Transverse colon (tissue), 4 donors: ENCODE measurements at regions not wholly inside any gene's neighbourhood (a gene's known extent, or its start where the extent isn't known, plus 50 kb on each side); places are given as distances from the start of the nearest gene placed in this dataset.

ENCODE experiments used
- EP300 ChIP-seq: sonication (generic); formaldehyde crosslinking; IDR thresholded peaks from one replicate; pipeline ENCODE4 v1.6.1; 2017; ENCODE audit warnings: antibody characterized with exemption, low read depth
- POLR2A ChIP-seq: fragments of 450-650 bp; IDR thresholded peaks from one replicate; pipeline ENCODE4 v1.6.1; 2016; ENCODE audit warnings: antibody characterized with exemption, mild to moderate bottlenecking, moderate library complexity
- POLR2AphosphoS5 ChIP-seq, 3 donors: sonication (generic); formaldehyde crosslinking; IDR thresholded peaks; one replicate each; pipeline ENCODE4 v1.6.1; 2016; ENCODE audit warnings: antibody characterized with exemption in 3 of 3
- TF ChIP-seq, protein P1 (sequence below), 5 experiments: fragments of 200-600 bp in 3 of 5; fragments of 450-650 bp in 2 of 5; sonication (generic) in 3 of 5; IDR thresholded peaks; 1 replicate in 2 of 5; 2 replicates in 3 of 5; pipeline ENCODE4 v1.5.1; 2016 to 2017; ENCODE audit warnings: antibody characterized with exemption in 5 of 5, inconsistent platforms in 3 of 5, mild to moderate bottlenecking in 2 of 5, moderate library complexity in 1 of 5

DNA sequence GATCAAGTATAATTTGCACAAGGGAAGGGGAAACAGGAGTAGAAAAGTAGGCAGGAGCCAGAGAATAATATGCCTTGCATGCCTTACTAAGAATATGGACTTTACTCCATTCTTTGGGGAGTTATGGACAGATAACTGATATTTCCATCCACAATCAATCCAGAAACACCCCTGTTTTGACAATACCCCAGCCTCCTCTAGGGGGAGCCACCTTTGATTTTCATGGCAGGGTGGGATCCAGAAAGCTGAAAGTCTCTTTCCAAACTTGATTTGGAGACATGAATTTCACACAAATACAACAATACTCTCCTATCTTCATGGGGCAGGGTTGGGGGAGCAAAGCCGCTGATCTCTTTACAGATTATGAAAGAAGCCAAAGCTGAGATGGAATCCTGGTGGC lies 404.1 kb downstream of the FOXA2 start:
- TF ChIP-seq, protein P1, sequence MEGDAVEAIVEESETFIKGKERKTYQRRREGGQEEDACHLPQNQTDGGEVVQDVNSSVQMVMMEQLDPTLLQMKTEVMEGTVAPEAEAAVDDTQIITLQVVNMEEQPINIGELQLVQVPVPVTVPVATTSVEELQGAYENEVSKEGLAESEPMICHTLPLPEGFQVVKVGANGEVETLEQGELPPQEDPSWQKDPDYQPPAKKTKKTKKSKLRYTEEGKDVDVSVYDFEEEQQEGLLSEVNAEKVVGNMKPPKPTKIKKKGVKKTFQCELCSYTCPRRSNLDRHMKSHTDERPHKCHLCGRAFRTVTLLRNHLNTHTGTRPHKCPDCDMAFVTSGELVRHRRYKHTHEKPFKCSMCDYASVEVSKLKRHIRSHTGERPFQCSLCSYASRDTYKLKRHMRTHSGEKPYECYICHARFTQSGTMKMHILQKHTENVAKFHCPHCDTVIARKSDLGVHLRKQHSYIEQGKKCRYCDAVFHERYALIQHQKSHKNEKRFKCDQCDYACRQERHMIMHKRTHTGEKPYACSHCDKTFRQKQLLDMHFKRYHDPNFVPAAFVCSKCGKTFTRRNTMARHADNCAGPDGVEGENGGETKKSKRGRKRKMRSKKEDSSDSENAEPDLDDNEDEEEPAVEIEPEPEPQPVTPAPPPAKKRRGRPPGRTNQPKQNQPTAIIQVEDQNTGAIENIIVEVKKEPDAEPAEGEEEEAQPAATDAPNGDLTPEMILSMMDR (IDR thresholded peaks at IDR 0.05), result no peak
- no peak for TF ChIP-seq POLR2AphosphoS5 (IDR thresholded peaks at IDR 0.05)
- TF ChIP-seq EP300, result no peak
- no peak for TF ChIP-seq POLR2A
